GM12872 (cell line): ENCODE measurements at regions not wholly inside any gene's neighbourhood (a gene's known extent, or its start where the extent isn't known, plus 50 kb on each side); places are given as distances from the start of the nearest gene placed in this dataset.

Experiments used
- TF ChIP-seq, protein P1 (sequence below): IDR thresholded peaks from 3 replicates; pipeline ENCODE4 v1.5.1; 2011; ENCODE audit warnings: low read depth, mild to moderate bottlenecking, low read length, moderate library complexity; ENCODE audit not compliant: insufficient read depth

DNA sequence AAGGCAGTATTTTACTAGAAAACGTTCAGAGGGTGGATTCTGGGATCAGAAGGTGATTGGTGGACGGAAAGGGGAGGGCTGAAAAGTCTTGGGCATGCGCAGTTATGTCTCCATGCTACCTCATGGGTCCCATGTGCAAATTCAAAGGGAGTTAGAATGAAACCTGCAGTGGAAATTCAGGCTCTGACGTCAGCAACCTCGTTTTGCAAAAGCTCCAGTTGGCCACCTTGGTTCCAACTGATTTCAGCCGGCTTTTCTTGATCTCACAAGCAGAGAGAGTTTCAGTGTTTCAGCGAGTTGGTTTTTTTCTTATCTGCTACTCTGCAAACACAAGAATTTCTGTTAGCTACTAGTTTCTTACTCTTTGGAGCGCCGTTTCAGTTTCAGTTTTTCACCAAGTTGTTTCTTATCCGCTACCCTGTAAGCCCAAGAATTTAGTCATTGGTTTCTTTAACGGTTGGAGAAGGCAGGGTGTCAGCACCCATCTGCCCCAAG lies 69.8 kb upstream of the PGBD5 start:
- TF ChIP-seq, protein P1, sequence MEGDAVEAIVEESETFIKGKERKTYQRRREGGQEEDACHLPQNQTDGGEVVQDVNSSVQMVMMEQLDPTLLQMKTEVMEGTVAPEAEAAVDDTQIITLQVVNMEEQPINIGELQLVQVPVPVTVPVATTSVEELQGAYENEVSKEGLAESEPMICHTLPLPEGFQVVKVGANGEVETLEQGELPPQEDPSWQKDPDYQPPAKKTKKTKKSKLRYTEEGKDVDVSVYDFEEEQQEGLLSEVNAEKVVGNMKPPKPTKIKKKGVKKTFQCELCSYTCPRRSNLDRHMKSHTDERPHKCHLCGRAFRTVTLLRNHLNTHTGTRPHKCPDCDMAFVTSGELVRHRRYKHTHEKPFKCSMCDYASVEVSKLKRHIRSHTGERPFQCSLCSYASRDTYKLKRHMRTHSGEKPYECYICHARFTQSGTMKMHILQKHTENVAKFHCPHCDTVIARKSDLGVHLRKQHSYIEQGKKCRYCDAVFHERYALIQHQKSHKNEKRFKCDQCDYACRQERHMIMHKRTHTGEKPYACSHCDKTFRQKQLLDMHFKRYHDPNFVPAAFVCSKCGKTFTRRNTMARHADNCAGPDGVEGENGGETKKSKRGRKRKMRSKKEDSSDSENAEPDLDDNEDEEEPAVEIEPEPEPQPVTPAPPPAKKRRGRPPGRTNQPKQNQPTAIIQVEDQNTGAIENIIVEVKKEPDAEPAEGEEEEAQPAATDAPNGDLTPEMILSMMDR, result no peak

DNA sequence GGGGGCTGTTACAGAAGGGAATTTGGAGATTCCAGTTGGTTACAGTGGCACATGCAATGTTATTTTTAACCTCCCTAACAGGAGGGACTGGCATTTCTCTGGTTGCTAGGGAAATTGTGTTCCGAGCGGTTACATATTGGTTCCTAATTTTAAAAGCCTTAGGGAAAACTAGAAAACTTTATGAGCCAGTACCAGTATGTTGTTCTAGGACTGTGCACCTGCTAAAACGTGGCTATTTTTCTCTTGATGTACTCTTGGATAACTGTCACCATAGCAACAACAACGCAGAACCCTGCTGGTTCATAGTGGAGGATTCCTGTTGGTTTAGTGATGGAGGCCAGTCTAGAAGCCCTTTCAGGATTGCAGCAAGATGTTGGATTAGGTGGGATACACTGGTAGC lies 68.9 kb upstream of the PGBD5 start:
- TF ChIP-seq, protein P1, result no peak

DNA sequence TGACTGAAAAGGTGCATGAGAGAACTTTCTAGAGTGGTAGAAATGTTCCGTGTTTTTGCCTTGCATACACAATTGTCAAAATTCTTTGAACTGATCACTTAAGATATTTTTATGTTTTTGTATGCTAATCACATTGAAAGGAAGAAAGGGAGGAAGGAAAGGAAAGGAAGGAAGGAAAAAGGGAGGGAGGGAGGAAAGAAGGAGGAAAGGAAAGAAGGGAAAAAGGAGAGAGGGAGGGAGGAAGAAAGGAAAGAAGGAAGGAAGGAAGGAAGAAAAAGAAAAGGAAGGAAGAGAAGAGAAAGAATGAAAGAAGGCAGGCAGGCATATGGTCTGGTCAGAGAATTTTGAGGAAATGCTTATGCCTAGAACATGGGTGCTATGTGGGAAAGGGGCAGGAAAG lies 68.4 kb upstream of the PGBD5 start:
- TF ChIP-seq, protein P1, result no peak

DNA sequence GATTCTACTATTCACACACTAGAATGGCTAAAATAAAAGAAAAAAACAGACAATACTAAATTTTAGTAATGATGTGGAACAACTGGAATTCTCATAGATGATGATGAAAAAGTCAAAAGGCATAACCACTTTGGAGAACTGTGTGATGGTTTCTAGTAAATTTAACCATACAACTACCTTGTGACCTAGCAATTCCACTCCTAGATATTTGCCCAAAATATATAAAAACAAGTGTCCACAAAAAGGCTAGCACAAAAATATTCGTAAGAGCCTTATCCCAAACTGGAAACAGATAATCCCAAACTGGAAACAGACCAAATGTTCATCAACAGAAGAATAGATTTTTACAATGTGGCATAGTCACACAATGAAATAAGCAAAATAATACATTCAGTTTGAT lies 67.9 kb upstream of the PGBD5 start:
- TF ChIP-seq, protein P1, result no peak

- TF ChIP-seq, protein P1, result no peak
Observed at GRCh38 chr1:230493264-230493663, 67.1 kb upstream of the PGBD5 start.

DNA sequence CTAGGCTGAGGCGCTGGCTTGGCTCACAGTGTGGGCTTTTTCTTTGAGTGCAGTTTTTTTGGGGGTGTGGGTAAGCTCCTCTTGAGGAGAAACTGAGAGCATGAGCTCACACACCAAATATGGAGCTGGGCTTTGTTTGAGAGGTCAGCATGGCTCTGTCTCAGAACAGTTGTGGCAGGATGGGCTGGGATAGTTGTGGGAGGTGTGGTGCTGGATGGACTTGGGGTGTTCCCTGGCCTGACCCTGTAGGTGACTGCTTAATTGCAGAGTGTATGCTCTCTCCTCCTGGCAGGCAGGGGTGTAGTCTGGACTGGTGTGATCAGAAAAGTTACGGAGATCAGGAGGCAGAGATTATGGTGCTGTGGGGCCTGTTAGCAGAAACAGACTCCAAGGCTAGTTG lies 64.3 kb upstream of the PGBD5 start:
- TF ChIP-seq, protein P1, result no peak

GRCh38 chr1:230487773-230488428 lies 61.8 kb upstream of the PGBD5 start:
- TF ChIP-seq, protein P1, result no peak
